GM12865 (cell line): ENCODE measurements at regions not wholly inside any gene's neighbourhood (a gene's known extent, or its start where the extent isn't known, plus 50 kb on each side); places are given as distances from the start of the nearest gene placed in this dataset.

Experiments
- DNase-seq: peaks from one replicate; pipeline ENCODE4 v3.0.0; 2010; ENCODE audit warnings: low read depth
- H3K4me3 ChIP-seq: 2 replicates; pipeline ENCODE4 v1.5.1; 2011; ENCODE audit warnings: mild to moderate bottlenecking, low read depth, low read length, control low read depth
- TF ChIP-seq, protein P1 (sequence below): IDR thresholded peaks from 2 replicates; pipeline ENCODE4 v1.5.1; 2011; ENCODE audit warnings: low read length, control low read depth, low read depth, inconsistent platforms; ENCODE audit not compliant: insufficient read depth; ENCODE audit errors: missing control alignments

DNA sequence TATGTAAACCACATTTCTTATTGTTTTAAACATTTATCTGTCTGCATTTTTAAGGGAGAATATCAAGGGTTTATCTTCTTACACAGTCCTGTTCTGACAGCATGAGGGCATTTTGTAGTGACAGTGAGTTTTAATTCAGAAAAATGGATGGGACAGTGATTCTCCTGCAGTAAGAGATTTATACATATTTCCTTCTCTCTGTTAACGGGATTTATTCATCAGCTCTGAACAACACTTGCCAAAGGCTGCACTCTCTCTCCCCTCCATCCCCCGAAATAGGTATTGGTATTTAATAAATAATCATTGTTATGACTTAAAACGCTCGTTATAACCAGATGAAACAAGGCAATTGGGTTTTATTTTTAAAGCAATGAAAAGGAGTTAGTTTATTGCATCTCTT, 410.9 kb downstream of the STIM2 start:
- H3K4me3 ChIP-seq, result no peak overlapping the region
- DNase-seq, result no peak
- TF ChIP-seq, protein P1, sequence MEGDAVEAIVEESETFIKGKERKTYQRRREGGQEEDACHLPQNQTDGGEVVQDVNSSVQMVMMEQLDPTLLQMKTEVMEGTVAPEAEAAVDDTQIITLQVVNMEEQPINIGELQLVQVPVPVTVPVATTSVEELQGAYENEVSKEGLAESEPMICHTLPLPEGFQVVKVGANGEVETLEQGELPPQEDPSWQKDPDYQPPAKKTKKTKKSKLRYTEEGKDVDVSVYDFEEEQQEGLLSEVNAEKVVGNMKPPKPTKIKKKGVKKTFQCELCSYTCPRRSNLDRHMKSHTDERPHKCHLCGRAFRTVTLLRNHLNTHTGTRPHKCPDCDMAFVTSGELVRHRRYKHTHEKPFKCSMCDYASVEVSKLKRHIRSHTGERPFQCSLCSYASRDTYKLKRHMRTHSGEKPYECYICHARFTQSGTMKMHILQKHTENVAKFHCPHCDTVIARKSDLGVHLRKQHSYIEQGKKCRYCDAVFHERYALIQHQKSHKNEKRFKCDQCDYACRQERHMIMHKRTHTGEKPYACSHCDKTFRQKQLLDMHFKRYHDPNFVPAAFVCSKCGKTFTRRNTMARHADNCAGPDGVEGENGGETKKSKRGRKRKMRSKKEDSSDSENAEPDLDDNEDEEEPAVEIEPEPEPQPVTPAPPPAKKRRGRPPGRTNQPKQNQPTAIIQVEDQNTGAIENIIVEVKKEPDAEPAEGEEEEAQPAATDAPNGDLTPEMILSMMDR, result no peak

DNA sequence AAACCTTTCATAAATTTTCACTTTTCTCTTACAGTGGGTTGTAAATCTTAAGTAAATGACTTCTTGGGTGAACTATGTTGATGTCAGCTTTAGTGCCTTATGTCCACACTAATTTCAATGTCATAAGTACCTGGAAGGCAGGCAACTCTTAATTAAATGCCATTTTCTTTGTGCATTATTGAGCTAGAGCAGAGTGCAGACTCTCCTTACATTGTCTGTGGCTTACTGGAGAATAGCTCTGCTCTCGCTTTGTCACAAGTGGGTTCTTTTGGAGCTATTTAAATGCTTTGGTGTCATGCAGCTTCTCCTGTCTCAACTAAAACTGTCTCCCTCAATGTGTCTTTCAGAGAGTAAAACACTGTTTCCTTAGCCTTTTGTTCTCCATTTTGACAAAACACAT, 411.6 kb downstream of the STIM2 start:
- TF ChIP-seq, protein P1, result no peak
- DNase-seq, result no peak
- no peak overlapping the region for H3K4me3 ChIP-seq

DNA sequence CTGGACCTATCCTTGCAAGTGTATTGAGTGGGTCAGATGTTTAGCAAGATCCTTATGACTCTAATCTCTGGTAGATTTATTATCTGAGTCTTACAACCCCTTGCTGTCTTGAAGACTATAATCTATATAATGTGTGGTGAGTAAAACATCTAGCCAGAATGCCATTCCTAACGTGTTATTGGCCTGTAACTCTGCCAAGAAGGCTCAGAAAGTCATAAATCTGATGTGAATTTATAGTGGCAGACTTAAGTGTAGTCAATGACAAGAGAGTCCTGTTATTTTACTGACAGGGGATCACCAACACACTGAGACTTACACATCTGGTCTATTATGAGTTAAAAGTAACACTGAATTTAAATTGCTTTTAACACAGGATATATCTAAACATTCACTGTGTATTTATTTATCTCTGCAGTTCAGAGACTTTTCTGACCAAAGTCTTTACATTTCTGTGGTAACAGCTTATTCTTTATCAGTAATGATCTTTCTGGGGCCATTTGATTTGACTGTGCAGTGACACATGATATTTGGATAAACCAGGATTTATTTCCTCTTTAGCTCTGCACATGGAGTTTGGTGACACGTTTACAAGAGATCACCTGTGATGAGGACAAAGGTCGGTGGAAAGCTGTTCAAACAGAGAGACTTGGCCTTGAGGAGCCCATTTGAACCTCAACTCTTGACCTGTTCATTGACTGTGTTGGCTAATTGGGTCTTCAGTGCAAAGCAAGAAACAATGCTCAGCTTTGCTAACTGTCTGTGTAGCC, 415.8 kb downstream of the STIM2 start:
- DNase-seq, result no peak
- no peak overlapping the region for H3K4me3 ChIP-seq

DNA sequence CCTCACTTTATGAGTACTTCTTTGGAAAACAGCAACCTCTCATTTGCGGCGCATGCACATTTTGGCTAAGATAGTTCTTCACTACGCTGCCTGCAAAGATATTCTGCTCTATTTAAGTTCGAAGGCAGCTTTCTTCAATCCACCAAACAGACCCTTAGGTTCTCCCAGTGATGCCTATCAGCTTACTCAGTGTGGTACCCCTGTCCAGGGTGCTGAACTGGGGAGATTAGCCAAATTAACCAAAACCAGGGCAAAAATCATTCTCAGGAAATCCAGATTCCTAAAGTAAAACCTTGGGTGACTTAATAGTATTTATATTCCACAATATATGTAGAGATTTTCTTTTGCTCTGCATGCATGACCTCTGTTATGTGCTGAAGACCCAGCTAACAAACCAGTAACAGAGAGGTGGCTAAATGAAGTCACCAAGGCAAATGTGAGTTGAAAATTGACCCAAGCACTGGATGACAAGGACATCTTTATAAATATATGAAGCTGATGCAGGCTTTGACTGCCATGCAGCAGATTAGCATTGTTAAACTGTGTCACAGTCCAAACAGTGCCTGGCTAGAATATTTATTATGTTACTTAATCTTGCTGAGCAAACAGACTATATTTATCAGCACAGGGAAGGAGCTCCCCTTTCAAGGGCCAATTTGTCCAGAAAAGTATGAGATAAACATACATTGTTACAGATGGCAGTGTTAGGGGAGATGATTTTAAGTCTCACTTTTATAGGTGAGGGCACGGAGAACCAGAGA, 418.2 kb downstream of the STIM2 start:
- H3K4me3 ChIP-seq, result no peak overlapping the region
- TF ChIP-seq, protein P1, result no peak
- DNase-seq, result peak; percentile 2

More for the DNA sequence above, 415.8 kb downstream of the STIM2 start:
- TF ChIP-seq, protein P1, result no peak

DNA sequence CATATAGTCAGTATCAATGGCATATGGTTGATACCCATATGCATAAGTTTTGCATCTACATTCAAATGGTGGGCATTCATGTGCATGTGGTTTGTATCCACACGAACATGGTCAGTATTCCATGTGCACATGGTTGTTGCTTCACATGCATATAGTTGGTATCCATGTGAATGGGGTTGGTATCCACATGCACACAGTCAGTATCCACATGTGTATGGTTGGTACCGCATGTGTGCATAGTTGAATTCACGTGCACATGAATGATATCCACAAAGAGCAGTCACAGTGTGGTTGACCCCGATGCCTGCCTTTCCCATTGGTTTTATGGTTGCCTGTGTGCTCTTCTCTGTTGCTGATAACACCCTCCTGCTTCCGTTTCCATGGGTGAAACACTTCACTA, 427.9 kb downstream of the STIM2 start:
- no peak for DNase-seq
- TF ChIP-seq, protein P1, result no peak
- H3K4me3 ChIP-seq, result no peak overlapping the region

DNA sequence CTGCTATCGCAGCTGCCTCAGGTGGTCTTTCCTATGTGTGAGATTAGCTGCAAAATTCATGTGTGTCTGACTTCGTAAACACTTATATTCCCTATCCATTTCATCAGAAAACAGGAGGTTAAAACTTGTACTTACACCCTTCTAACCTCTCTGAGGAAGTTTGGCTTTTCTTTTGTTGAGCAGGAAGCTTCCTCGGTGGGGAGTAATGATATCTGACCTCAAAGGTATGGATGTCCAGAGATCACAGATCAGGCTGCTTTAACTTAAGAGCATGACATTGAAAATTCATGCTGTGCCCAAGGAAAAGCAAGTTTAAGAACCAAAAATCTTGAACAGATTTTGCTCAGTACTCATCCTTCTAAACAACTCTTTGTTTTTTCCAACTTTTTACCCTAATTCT, 429.1 kb downstream of the STIM2 start:
- DNase-seq, result no peak
- TF ChIP-seq, protein P1, result no peak
- no peak overlapping the region for H3K4me3 ChIP-seq
